Body of pancreas (tissue), 4 donors: ENCODE measurements at regions not wholly inside any gene's neighbourhood (a gene's known extent, or its start where the extent isn't known, plus 50 kb on each side); places are given as distances from the start of the nearest gene placed in this dataset.

ENCODE experiments used
- ATAC-seq: fragments of 150-250 bp; one replicate; pipeline ENCODE4 v1.9.1; 2016
- DNase-seq, 4 donors: peaks; one replicate each; pipeline ENCODE4 v3.0.0-alpha.2; 2019
- H3K27ac ChIP-seq, 4 donors: fragments of 200-600 bp; sonication (generic); 1 replicate in 3 of 4; 2 replicates in 1 of 4; pipeline versions ENCODE4 v1.5.1 to v1.6.1; 2016 to 2019; ENCODE audit warnings: mild to moderate bottlenecking in 1 of 4, mixed read lengths in 1 of 4, moderate library complexity in 1 of 4
- H3K27me3 ChIP-seq, 2 donors: fragments of 200-600 bp; sonication (generic); one replicate each; pipeline ENCODE4 v1.6.0; 2016; ENCODE audit warnings: mild to moderate bottlenecking in 1 of 2
- H3K36me3 ChIP-seq, 2 donors: fragments of 200-600 bp; sonication (generic); replicated peaks in 1 of 2; 2 replicates each; pipeline ENCODE4 v1.5.1; 2016; ENCODE audit warnings: low read depth in 2 of 2; ENCODE audit not compliant: insufficient read depth in 1 of 2
- H3K4me1 ChIP-seq: fragments of 200-600 bp; sonication (generic); one replicate; pipeline ENCODE4 v1.6.0; 2016
- H3K4me3 ChIP-seq, 2 donors: fragments of 200-600 bp; sonication (generic); 1 replicate in 1 of 2; 2 replicates in 1 of 2; pipeline ENCODE4 v1.5.1; 2016 to 2019
- H3K9me3 ChIP-seq, 3 donors: fragments of 200-600 bp; sonication (generic); 1 replicate in 2 of 3; 2 replicates in 1 of 3; pipeline ENCODE4 v1.5.1; 2016
- POLR2A ChIP-seq, 3 donors: fragments of 450-650 bp; IDR thresholded peaks; one replicate each; pipeline ENCODE4 v1.6.1; 2016; ENCODE audit warnings: antibody characterized with exemption in 3 of 3, mild to moderate bottlenecking in 2 of 3
- WGBS, 2 donors: methylation state at CpG; one replicate each; pipeline ENCODE4 v1.1.5; 2017; 5-methylcytosine and 5-hydroxymethylcytosine counted together
- intact Hi-C: fragments of 100-400 bp; cut with DNase I; formaldehyde crosslinking; loops from one replicate; pipeline ENCODE4 v1.15.1; 2023
- TF ChIP-seq, protein P1 (sequence below), 7 experiments: fragments of 450-650 bp in 4 of 7; fragments of 200-600 bp in 3 of 7; sonication (generic) in 3 of 7; IDR thresholded peaks; one replicate each; pipeline ENCODE4 v1.5.1; 2016 to 2019; ENCODE audit warnings: antibody characterized with exemption in 7 of 7

DNA sequence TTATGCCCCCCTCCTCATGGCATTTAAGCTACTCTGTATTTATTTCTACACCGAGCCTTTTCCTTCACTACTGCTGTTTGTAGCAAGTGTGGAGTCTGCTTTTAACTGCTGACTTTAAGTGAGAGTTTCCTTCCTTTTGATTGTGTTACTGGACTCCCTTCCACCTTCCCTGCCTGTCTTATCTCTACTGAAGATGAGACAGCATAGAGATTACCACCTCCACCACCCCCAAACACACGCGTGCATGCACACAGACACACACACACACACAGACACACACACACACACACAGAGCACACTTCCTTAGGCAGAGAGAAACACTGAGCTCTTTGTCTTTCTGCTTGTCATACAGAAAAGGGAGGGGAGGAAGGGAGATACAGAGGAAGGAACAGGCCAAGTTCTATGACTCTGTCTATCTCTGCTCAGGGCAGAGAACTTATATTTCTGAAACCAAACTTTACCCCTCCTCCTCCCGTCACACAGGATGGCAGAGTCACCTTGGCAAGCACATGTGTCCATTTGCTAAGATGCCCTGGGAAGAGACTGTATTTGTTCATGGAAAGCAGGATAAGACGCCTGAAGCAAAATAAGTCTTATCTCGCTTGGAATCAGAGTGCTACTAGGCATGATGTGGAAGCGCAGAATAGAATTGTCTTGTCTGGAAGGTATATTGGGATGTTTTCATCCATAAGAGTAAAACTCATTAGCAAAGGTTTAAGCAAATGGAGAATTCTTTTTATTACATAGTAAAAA is 81.8 kb upstream of the CAV2 start:
- no peak for ATAC-seq

GRCh38 chr7:116418524-116418923 is 81.0 kb upstream of the CAV2 start:
- H3K9me3 ChIP-seq: no peaks in the 10 kb centered on the region
- no peaks in the 10 kb centered on the region for H3K27me3 ChIP-seq
- intact Hi-C loops: no loop called here
- no peak for DNase-seq
- no peak for ATAC-seq
- H3K4me3 ChIP-seq: no peak overlapping the region
- H3K36me3 ChIP-seq: no peaks in the 10 kb centered on the region
- H3K4me1 ChIP-seq: no peaks in the 10 kb centered on the region
- H3K27ac ChIP-seq: no peak overlapping the region
- TF ChIP-seq POLR2A (IDR thresholded peaks at IDR 0.05): no peak
- TF ChIP-seq, protein P1, sequence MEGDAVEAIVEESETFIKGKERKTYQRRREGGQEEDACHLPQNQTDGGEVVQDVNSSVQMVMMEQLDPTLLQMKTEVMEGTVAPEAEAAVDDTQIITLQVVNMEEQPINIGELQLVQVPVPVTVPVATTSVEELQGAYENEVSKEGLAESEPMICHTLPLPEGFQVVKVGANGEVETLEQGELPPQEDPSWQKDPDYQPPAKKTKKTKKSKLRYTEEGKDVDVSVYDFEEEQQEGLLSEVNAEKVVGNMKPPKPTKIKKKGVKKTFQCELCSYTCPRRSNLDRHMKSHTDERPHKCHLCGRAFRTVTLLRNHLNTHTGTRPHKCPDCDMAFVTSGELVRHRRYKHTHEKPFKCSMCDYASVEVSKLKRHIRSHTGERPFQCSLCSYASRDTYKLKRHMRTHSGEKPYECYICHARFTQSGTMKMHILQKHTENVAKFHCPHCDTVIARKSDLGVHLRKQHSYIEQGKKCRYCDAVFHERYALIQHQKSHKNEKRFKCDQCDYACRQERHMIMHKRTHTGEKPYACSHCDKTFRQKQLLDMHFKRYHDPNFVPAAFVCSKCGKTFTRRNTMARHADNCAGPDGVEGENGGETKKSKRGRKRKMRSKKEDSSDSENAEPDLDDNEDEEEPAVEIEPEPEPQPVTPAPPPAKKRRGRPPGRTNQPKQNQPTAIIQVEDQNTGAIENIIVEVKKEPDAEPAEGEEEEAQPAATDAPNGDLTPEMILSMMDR (IDR thresholded peaks at IDR 0.05): no peak

More for the DNA sequence above, 81.8 kb upstream of the CAV2 start:
- TF ChIP-seq, protein P1 (IDR thresholded peaks at IDR 0.05): no peak
- TF ChIP-seq POLR2A (IDR thresholded peaks at IDR 0.05): no peak
- intact Hi-C loops: no loop called here
- no peak overlapping the region for H3K4me3 ChIP-seq
- DNase-seq: no peak
- no peaks in the 10 kb centered on the region for H3K9me3 ChIP-seq
- no peak overlapping the region for H3K27ac ChIP-seq
- no peaks in the 10 kb centered on the region for H3K4me1 ChIP-seq
- H3K36me3 ChIP-seq: no peaks in the 10 kb centered on the region
- WGBS, 2 donors: 63 to 79% methylated on average over 7 of the region's 7 CpGs
- H3K27me3 ChIP-seq: no peaks in the 10 kb centered on the region

GRCh38 chr7:116420003-116420402 is 79.5 kb upstream of the CAV2 start:
- DNase-seq: no peak
- intact Hi-C loops: no loop called here
- WGBS, 2 donors: 87 to 89% methylated on average over 3 of the region's 3 CpGs

DNA sequence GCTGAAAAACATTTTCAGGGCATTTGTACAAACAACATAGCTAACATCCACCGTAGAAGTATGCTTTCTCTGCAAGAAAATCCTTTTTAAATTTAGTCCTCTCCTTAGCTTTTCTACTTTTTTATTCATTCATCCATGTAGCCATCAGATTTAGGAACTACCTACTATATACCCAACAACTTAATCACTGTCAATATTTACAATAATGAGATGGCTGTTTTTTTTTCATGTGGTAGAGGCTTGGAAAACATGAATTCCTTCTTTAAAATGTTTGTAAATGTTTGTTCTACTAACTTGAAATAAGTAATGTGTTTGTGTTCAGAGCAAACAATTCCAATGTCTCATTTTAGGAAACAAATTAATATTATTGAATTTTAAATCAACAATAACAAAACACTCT is 78.2 kb upstream of the CAV2 start:
- intact Hi-C loops: no loop called here
- H3K4me1 ChIP-seq: peaks cover 7% of the 10 kb centered on the region
- DNase-seq (no peak), ATAC-seq (no peak)
- WGBS, 2 donors: 77 to 85% methylated on average over 1 of the region's 1 CpG
- H3K27me3 ChIP-seq: no peaks in the 10 kb centered on the region
- H3K36me3 ChIP-seq: no peaks in the 10 kb centered on the region
- no peak for TF ChIP-seq POLR2A (IDR thresholded peaks at IDR 0.05)
- TF ChIP-seq, protein P1 (IDR thresholded peaks at IDR 0.05): no peak
- H3K9me3 ChIP-seq: no peaks in the 10 kb centered on the region
- H3K4me3 ChIP-seq: no peak overlapping the region
- H3K27ac ChIP-seq: no peak overlapping the region

More at GRCh38 chr7:116420003-116420402, 79.5 kb upstream of the CAV2 start:
- ATAC-seq: no peak
- Histone ChIP-seq H3K36me3 (no peaks in the 10 kb centered on the region), H3K9me3 (no peaks in the 10 kb centered on the region), H3K27ac (no peak overlapping the region), H3K4me1 (no peaks in the 10 kb centered on the region), H3K27me3 (no peaks in the 10 kb centered on the region), H3K4me3 (no peak overlapping the region)
- no peak for TF ChIP-seq POLR2A (IDR thresholded peaks at IDR 0.05)
- TF ChIP-seq, protein P1 (IDR thresholded peaks at IDR 0.05): no peak

DNA sequence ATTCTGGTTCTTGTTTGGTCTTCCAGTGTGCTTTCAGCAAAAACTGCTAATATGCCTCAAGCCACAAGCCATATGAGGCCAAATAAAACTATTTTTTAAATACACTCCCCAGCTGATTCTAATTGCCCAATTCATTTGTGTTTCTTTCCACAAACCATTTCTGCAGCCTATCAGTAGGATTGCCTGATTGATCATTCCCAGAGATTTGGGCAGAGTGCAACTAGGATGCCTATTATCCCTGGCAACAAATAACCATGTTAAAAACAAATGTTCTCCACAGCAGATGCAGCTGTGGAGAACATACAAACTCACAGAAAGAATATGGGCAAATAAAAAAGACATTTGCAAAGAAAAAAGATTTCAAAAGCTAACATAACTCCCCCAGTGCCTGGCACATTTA is 76.9 kb upstream of the CAV2 start:
- Histone ChIP-seq H3K4me1 (peaks cover 12% of the 10 kb centered on the region), H3K4me3 (no peak overlapping the region), H3K27me3 (no peaks in the 10 kb centered on the region), H3K9me3 (no peaks in the 10 kb centered on the region), H3K27ac (no peak overlapping the region), H3K36me3 (no peaks in the 10 kb centered on the region)
- intact Hi-C loops: no loop called here
- ATAC-seq: no peak
- TF ChIP-seq, protein P1 (IDR thresholded peaks at IDR 0.05): no peak
- TF ChIP-seq POLR2A (IDR thresholded peaks at IDR 0.05): no peak
- DNase-seq: no peak
